HG03139 (cell line): ENCODE measurements at regions not wholly inside any gene's neighbourhood (a gene's known extent, or its start where the extent isn't known, plus 50 kb on each side); places are given as distances from the start of the nearest gene placed in this dataset.
"Not testable (repeated sequence)": the region's sequence is repeated elsewhere in the genome, so short reads cannot be mapped to it uniquely, and the experiment has no call there.

Experiments used
- ATAC-seq: cut with Tn5 transposase; IDR thresholded peaks from one replicate; pipeline ENCODE4 v1.9.1; 2021; ENCODE audit not compliant: unreplicated experiment

DNA sequence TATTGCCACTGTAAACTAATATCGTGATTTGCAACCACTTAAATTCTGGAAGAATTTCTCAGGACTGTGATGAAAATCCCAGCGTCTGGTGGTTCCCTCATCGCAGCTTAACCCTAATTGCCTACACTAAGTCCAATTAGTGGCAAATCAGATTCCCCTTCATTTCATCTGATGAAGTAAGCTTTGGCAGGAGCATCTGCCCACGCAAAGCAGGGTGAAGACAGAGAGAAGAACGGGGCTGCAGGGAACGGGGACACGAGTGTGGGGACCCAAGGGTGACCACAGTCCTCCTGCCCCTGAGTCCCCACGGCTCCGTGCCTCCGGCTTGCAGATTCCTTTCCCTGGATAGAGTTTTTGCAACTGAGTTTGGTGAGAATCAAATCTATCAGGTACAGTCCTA is 159.5 kb downstream of the LY86 start:
- no peak for ATAC-seq

DNA sequence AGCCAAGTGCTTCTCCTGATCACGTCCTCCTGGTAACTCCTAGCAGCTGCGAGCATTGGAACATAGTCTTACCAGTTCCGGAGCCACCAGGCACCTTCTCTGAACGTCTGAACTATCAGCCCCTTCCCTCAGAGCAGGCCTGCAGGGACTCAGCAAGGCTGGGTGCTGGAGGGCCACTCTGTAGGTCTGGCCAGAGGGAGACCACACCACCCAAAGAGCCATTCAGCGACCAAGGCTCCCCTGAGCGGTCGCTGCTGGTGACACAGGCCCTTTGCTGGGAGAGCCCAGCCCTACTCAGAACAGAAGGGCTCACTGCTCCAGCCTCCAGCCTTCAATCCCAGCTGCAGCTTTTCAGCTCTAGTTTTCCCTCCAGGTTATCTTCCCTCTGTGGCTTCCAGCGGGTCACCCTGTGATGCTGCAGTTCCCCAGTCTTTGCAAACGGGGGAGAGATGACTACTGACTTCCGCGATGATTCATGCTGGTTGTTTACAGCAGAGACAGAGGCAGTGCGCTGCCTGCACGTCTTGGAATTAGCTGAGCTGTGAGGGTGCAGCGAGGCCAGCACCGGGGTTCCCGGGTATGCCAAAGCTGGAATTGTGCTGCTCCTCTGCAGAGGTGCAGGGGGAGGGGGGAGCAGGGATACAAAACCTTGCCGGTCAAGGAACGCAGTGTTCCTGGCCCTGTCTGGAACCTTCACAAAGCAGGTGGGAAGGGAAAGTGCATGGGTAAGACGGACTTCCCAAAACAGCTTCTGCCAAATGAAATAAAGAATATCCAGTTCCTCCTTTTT is 161.4 kb downstream of the LY86 start:
- ATAC-seq, result no peak

DNA sequence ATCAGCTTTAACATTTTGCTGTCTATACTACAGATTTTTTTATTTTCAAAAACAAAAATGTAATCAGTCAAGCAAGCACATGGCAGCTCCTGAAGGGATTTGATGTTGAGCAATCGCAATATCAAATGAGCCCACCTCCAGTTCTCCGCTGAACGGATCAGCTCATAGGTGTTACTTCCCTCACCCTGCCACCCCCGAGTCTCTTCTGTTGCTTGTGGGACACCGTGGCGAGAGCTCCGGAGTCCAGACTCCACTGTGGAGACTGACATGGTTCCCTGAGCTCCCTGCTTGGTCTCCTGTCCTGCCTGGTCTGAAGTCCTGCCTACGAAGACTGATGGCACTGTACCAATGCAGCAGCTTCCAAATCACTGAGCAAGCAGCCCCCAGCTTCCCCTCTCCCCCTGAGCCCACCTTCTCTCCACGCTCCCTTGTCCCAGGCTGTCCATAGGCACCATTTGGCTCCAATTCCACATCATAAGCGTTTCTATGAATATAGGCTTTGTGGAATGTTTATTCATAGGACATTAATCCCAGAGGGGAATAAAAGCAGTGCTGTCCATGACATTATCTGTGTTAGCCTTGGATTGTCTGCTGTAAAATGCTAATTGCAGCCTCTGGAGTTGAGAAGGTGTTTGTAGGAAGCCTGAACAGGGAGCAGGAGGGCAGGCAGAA is 162.2 kb downstream of the LY86 start:
- no peak for ATAC-seq

DNA sequence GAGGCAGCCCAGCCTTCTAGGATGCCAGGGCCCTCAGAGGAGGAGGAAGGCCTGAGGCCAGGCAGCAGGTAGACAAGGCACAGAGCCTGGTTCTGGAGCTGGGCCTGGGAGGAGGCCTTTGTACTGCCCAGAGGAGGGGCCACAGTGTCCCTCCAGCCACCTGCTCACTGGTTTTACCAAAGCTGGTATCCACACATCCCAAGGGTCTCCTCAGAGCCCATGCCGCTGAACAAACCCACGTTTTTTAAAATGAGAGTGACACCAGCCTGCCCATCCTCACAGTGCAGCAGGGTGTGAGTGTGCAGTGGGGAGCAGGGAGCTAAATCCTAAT is 162.7 kb downstream of the LY86 start:
- ATAC-seq, result no peak

DNA sequence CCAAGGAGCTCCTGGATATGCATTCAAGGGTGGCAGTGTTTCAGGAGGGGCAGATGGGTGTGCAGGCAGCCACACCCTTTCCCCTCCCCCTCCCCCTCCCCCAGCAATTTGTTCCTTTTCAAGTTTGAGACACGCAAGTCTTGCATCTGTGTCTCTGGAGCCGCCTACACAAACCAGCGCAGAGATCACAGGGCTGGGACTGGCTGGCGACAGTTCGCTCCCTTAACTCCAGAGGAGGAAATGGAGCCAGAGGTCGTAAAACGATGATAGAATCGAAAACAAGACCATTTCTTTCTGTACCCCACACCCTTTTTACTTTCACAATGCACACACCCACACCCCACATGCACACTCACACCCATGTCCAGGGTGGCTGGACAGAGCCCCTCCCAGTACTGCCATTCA is 163.1 kb downstream of the LY86 start:
- no peak for ATAC-seq

DNA sequence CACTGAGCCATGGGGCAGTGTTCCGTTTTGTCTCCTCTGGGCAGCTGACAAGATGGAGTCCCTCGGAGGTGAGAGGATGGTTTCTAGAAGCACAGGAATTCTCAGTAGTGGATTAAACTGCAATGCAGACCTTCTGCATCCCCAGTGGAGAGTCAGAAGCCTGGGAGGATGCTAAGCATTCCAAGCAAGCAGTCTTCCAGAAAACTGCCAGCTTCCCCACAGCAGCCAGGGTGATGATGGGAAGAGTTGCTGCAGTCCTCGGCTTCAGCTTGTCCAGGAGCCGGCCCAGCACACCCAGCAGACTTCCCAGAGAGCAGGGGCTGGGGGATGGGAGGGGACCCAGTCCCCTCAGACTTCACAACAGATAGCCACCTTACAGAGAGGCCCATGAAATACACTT is 163.6 kb downstream of the LY86 start:
- no peak for ATAC-seq

DNA sequence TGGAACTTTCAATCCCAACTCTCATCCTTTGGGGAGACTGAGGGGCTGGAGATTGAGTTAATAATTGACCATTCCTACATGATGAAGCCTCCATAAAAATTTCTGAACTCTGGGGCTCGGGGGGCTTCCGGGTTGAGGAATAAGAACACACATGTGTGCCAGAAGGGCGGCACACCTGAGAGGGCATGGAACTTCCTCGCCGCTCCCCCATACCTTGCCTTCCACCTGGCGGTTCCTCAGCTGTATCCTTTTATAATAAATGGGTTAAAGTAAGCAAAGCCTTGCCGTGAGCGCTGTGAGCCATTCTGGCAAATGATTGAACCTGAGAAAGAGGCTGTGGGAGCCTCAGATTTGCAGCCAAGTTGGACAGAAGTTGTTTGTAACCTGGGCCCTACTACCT is 164.8 kb downstream of the LY86 start:
- no peak for ATAC-seq

DNA sequence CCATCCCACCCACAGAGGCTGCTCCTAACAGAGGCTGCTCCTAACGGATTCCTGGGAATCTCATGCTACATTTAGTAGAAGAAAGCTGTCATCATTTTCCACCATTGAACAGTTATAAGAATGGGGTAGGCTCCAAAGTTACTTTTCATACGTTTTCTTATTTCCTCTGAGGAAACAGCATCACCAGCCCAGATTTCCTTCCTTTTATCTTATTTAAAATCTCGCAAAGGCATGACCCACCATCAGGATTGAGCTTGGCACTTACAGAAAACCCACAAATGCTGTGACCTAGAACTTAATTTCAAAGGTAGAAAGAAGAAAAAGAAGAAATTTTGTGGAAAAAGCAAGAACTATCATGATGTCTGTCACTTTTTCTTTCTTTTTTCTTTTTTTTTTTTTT is 168.0 kb downstream of the LY86 start:
- ATAC-seq, result no peak

DNA sequence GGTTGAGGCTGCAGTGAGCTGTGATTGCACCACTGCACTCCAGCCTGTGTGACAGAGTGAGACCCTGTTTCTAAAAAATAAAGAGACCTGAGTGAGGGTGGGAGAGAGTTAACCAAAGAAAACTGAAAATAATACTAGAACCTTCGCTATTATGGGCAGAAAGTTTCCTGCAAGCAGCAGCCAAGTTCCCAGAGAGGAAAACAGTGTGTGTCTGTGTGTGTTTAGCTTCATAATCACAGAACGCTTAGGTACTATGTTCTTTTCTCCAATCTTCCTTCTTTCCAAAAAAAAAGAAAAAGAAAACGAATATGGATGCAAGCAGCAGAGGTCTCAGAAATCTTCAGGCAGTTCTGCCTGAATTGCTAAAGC is 170.0 kb downstream of the LY86 start:
- ATAC-seq, result no peak

DNA sequence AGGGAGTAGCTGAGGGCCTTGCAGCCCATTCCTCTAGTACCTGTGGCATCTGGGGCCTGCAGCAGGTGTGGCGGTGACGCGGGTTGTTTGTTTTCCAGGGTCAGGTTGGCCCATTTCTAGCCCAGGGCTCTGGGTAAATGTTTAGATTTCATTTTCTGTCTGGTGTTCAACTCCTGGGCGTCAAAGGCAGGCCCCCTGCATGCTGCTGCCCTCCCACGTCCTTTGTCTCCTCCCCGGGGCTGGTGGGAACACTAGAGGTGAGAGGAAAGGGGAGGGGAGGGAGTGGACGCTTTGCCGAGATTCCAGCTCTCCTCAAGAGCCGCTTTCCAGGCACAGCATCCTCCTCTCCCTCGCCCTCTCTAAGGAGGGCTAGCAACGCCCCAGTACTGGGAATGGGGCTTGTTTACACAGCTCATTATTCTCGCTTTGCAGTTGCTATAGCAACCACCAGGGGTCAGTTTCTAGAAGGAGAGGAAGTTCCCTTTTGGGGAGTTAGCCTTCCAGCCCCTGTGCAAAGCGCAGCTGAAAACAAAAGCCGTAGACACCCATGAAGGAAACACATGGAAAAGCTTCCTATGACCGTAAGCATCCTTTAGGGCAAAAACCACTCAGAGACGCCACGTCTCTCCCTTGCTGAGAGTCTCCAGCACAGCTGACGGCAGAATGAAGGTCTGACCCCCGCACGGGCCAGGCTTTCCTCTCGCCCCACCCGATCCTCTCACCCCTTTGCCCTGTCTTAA is 170.6 kb downstream of the LY86 start:
- ATAC-seq, result no peak

DNA sequence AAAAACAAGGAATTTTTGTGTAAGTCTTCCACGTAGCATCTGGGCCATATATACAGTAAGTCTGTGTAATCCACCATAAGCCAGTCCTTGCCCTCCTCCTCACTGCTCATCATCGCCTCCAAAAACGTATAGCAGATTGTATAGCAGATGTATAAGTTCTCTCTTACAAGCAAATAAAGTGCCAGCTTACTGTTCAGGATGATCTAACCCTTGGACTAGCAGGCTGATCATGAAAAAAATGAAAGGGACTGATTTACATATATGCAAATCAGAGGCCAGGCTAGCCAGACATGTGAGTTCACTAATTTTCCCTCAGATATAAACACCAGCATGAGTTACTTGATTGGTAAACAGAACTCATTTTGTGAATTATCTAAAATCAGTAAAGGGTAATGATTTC is 171.5 kb downstream of the LY86 start:
- no peak for ATAC-seq

DNA sequence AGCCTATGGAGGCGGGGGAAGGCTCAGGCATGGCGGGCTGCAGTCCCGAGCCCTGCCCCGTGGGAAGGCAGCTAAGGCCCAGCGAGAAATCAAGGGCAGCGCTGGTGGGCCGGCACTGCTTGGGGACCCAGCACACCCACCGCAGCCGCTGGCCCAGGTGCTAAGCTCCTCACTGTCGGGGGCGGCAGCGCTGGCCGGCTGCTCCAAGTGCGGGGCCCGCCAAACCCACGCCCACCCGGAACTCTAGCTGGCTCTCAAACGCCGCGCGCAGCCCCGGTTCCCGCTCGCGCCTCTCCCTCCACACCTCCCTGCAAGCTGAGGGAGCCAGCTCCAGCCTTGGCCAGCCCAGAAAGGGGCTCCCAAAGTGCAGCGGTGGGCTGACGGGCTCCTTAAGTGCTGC is 174.0 kb downstream of the LY86 start:
- not testable (repeated sequence) for ATAC-seq

DNA sequence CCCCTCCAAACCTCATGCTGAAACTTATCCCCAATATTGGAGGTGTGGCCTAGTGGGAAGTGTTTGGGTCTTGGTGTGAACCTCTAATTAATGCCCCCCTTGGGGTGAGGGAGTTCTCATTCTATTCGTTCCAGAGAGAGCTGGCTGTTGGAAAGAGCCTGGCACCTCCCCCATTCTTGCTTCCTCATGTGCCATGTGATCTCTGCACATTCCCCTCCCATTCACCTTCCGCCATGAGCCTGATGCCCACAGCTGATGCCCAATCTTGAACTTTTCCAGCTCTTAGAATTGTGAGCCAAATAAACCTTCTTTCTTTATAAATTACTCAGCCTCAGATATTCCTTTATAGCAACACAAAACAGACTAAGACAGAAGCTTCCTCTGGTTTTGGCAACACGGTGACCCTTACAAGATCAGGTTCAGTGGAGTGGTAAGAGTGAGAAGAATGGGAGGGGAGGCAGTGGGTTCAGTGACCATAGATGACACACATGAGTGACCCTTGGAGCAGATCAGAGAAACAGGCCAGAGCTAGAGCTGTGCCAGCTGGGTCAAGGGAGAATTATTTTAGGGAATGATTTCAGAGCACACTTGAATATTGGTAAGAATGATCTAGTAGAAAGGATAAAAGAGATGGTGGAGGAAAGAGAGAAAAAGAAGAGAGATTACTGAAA is 176.4 kb downstream of the LY86 start:
- no peak for ATAC-seq

DNA sequence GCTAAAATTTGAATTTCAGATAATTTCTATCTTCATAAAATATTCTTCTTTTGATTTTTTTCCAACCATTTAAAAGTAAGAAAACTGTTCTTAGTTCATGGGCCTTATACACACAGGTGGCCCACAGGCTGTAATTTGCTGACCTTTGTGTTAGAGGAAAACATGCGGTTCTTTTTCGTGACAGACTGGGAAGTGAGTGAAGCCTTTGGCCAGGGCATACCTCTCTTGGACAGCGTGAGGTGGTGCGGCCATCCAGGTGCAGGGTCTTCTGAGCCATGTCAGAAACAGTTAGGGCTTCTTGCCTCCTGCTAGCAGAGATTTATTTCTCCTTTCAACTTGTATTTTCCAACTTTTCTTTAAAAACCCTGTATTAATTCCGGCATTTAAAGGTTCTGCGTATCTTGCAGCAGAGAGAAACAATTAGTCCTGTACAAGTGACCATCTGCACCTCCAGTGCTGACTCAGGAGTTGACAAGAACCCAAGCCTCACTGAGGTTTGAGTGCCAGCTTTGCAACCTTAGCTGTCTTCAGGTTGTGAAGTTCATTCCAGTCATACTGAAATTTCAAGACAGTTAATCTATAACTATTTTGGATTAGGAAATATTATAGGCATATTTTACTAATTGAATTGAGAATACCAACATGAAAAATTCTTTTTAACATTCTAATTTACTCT is 177.8 kb downstream of the LY86 start:
- no peak for ATAC-seq

DNA sequence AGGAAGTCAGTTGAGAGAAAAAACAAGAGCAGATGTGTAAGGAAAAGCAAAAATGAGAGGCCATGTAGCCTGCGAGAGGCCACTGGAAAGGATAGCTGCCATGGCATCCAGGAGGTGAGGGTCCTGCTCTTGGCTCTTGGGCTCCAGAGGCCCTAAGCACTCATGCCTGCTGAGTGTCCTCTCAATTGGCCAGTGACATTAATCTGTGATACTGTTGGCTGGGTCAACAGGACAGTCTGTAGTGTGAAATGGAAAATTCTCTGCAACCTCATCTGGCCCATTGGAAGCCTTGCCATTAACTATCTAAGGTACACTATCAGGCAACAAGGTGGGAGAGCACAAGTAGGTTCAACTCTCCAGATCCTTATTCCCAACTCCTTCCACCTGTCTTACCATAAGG is 180.9 kb downstream of the LY86 start:
- no peak for ATAC-seq

DNA sequence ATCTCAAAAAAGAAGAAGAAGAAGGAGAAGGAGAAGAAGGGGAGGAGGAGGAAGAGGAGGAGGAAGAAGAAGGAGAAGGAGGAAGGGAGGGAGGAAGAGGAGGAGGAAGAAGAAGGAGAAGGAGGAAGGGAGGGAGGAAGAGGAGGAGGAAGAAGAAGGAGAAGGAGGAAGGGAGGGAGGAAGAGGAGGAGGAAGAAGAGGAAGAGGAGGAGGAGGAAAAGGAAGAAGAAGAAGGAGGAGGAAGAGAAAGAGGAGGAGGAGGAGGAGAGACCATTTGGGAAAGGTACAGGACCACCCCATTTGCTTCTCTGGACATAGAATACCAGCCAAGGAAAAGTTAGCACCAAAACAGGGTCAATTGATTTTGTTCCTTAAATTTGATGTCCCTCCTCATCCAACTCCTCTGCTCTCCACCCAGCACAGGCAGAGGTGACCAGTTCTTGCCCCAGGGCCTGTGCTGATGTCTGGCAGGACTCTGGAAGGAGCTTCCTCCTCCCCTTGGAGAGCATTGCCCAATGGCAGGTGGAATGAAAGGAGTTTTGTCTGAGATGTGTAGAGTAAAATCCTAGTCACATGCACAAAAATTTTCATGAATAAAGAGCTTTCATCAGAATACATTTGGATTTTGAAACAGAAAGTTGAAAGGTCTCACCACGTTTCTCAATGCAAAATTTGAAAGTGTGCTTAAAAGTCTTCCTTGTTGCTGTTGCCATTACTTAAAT is 182.9 kb downstream of the LY86 start:
- ATAC-seq, result no peak

DNA sequence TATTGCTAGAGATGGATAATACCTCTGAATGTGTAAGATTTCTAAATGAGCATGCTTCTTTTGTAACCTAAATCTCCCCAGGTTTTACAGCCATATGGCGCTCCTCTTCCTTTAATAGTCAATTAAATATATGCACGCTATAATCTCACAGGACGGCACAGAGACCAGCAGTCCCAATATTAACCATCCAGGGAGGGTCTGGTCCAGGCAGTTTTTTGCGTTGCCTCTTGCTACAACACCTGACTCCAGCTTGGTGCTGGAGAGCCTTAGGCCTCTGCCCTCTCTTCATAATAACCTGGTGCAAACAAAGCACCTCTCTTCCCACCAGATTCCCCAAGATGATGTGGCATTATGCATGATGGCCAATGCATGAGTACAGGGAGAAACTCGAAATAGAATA is 183.4 kb downstream of the LY86 start:
- ATAC-seq, result no peak

DNA sequence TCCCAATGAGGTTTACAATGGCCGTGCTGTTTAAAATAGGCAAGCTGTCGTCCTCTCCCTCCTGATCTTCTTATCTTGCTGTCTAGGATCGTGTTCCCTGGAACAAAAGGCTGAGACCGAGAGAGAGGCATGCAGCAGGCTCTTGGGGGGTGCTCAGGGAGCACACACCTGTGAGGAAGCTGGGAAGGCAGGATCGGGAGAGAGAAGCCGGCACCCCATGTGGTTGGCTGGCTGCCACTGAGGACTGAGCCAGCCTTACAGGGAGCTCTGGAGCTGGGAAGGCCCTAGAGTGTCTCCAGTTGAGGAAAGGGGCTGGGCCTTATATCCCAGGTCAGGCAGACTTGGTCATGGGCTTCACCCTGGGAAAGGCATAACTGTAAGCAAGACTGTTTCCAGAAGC is 184.2 kb downstream of the LY86 start:
- ATAC-seq, result no peak

DNA sequence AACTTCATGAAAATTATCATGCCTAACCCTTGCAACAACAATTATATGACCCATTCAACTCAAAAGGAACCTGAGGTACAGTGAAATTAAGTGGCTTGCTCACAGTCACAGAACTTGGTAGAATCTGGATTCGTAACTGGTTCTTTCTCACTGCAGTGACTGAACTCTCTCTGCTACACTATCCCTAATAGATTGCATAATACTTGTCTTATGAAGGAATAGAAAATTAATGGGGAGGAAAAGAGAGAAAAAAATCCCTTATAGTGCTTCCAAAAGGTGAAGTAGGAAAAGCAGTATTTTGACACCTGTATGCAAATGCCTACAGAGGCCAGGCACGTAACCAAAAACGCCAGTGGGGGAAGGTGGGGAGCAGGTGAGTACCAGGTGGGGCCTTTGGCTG is 186.6 kb downstream of the LY86 start:
- ATAC-seq, result no peak

DNA sequence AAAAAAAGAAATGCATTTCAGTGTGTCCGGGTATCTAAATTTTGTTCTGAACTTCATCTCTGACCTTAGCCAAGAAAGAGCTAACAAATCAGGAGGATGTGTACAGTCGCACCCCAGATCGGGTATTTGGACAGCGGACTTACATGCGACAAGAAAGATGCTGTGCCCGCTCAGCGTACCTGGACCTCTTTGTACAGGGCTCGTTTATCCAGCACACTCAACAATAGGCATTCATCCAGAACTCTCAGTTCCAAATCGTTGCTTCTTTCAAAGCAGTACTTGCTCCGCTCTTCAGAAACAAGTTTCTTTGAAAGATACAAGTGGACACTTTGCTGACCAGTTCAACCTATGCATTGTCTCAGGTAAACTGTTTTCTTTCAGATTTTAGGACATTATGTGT is 191.7 kb downstream of the LY86 start:
- no peak for ATAC-seq
